ENCODE measurements at regions not wholly inside any gene's neighbourhood (a gene's known extent, or its start where the extent isn't known, plus 50 kb on each side); places are given as distances from the start of the nearest gene placed in this dataset.
A peak's percentile ranks its signal among the peaks of the same experiment; 100 is the strongest.

GRCh38 chr2:39492095-39492590 lies 55.1 kb upstream of the MAP4K3 start (continued):
- TF ChIP-seq MYPOP (CRISPR knock-in tag; IDR thresholded peaks at IDR 0.05) (no peak), RORA (CRISPR knock-in tag; IDR thresholded peaks at IDR 0.05) (no peak), ZNF383 (CRISPR knock-in tag; IDR thresholded peaks at IDR 0.05; ENCODE audit: borderline replicate concordance) (no peak), ZNF564 (CRISPR knock-in tag; IDR thresholded peaks at IDR 0.05) (no peak), ARNTL (CRISPR knock-in tag; IDR thresholded peaks at IDR 0.05) (no peak), ZBTB25 (CRISPR knock-in tag; IDR thresholded peaks at IDR 0.05) (peak; percentile 74; the same call in 1 of the 2 replicates), NRL (CRISPR knock-in tag; IDR thresholded peaks at IDR 0.05; ENCODE audit: borderline replicate concordance) (no peak), AFF4 (CRISPR knock-in tag; IDR thresholded peaks at IDR 0.05) (no peak), SIX4 (CRISPR knock-in tag; IDR thresholded peaks at IDR 0.05) (no peak), TP53 (CRISPR knock-in tag; conservative IDR thresholded peaks at IDR 0.05) (no peak), ZNF430 (CRISPR knock-in tag; IDR thresholded peaks at IDR 0.05) (no peak), ZNF101 (CRISPR knock-in tag; IDR thresholded peaks at IDR 0.05; ENCODE audit: borderline replicate concordance, low read depth) (no peak), GABPB1 (CRISPR knock-in tag; IDR thresholded peaks at IDR 0.05) (no peak), PHF20 (CRISPR knock-in tag; IDR thresholded peaks at IDR 0.05) (no peak), SCMH1 (CRISPR knock-in tag; IDR thresholded peaks at IDR 0.05; ENCODE audit: borderline replicate concordance) (no peak), ZNF660 (CRISPR knock-in tag; IDR thresholded peaks at IDR 0.05; ENCODE audit: borderline replicate concordance, low read depth) (no peak), ZBTB44 (CRISPR knock-in tag; IDR thresholded peaks at IDR 0.05) (no peak), ZNF644 (CRISPR knock-in tag; IDR thresholded peaks at IDR 0.05; ENCODE audit: low read depth) (peak; percentile 61; the same call in 1 of the 2 replicates), AGO2 (optimal IDR thresholded peaks at IDR 0.05; ENCODE audit: low read depth, low read length) (no peak), ZNF619 (CRISPR knock-in tag; IDR thresholded peaks at IDR 0.05) (no peak), ZBTB2 (CRISPR knock-in tag; IDR thresholded peaks at IDR 0.05; ENCODE audit: low read depth) (no peak), RAD51 (IDR thresholded peaks at IDR 0.05; ENCODE audit: borderline replicate concordance) (no peak), HMG20B (CRISPR knock-in tag; conservative IDR thresholded peaks at IDR 0.05) (peak; percentile 80)
